WERI-Rb-1 (cell line): ENCODE measurements at regions not wholly inside any gene's neighbourhood (a gene's known extent, or its start where the extent isn't known, plus 50 kb on each side); places are given as distances from the start of the nearest gene placed in this dataset.

Source experiments
- DNase-seq: peaks from one replicate; pipeline ENCODE4 v3.0.0-alpha.2; 2020
- H3K27ac ChIP-seq: fragments of 250-450 bp; sonication (Bioruptor Pico); 2 replicates; pipeline ENCODE4 v1.5.1; 2020; ENCODE audit warnings: mild to moderate bottlenecking, moderate library complexity
- H3K27me3 ChIP-seq: fragments of 250-450 bp; sonication (Bioruptor Pico); 2 replicates; pipeline ENCODE4 v1.5.1; 2021; ENCODE audit warnings: mild to moderate bottlenecking, low read depth, moderate library complexity; ENCODE audit not compliant: insufficient read depth, severe bottlenecking
- H3K36me3 ChIP-seq: fragments of 250-450 bp; sonication (Bioruptor Pico); 2 replicates; pipeline ENCODE4 v1.5.1; 2020; ENCODE audit warnings: mild to moderate bottlenecking, moderate library complexity
- H3K4me3 ChIP-seq: 2 replicates; pipeline ENCODE4 v1.5.1; 2011; ENCODE audit warnings: low read depth, mild to moderate bottlenecking, control low read depth, low read length
- H3K9me3 ChIP-seq: fragments of 250-450 bp; sonication (Bioruptor Pico); 2 replicates; pipeline ENCODE4 v1.5.1; 2021; ENCODE audit warnings: mild to moderate bottlenecking, moderate library complexity; ENCODE audit not compliant: severe bottlenecking
- CTCF ChIP-seq: IDR thresholded peaks from 2 replicates; pipeline ENCODE4 v1.5.1; 2011; ENCODE audit warnings: low read depth, mild to moderate bottlenecking, control low read depth, inconsistent platforms, low read length

- Histone ChIP-seq H3K36me3 (no peaks in the 10 kb centered on the region), H3K4me3 (no peak overlapping the region), H3K9me3 (no peaks in the 10 kb centered on the region), H3K27me3 (peaks cover 54% of the 10 kb centered on the region), H3K27ac (no peak overlapping the region)
- DNase-seq, result no peak
- no peak for TF ChIP-seq CTCF
Observed at GRCh38 chr15:95132774-95133173, 901.4 kb downstream of the MCTP2 start.

GRCh38 chr15:95134431-95135110, 903.2 kb downstream of the MCTP2 start:
- DNase-seq, result no peak
- Histone ChIP-seq H3K27me3 (peaks cover 43% of the 10 kb centered on the region), H3K4me3 (no peak overlapping the region), H3K27ac (no peak overlapping the region), H3K9me3 (no peaks in the 10 kb centered on the region), H3K36me3 (no peaks in the 10 kb centered on the region)
- TF ChIP-seq CTCF, result no peak

- H3K9me3 ChIP-seq, result no peaks in the 10 kb centered on the region
- H3K4me3 ChIP-seq, result no peak overlapping the region
- no peak overlapping the region for H3K27ac ChIP-seq
- TF ChIP-seq CTCF, result no peak
- H3K27me3 ChIP-seq, result peaks cover 30% of the 10 kb centered on the region
- no peak for DNase-seq
- H3K36me3 ChIP-seq, result no peaks in the 10 kb centered on the region
Observed at GRCh38 chr15:95138604-95139270, 907.4 kb downstream of the MCTP2 start.

- DNase-seq, result no peak
Observed at GRCh38 chr15:95141486-95141885, 910.1 kb downstream of the MCTP2 start.

GRCh38 chr15:95142531-95142930, 911.2 kb downstream of the MCTP2 start:
- Histone ChIP-seq H3K36me3 (no peaks in the 10 kb centered on the region), H3K4me3 (no peak overlapping the region), H3K27me3 (peaks cover 45% of the 10 kb centered on the region), H3K9me3 (no peaks in the 10 kb centered on the region), H3K27ac (no peak overlapping the region)
- DNase-seq, result no peak
- no peak for TF ChIP-seq CTCF

More at GRCh38 chr15:95141486-95141885, 910.1 kb downstream of the MCTP2 start:
- Histone ChIP-seq H3K9me3 (no peaks in the 10 kb centered on the region), H3K27ac (no peak overlapping the region), H3K4me3 (no peak overlapping the region), H3K36me3 (no peaks in the 10 kb centered on the region), H3K27me3 (peaks cover 34% of the 10 kb centered on the region)
- TF ChIP-seq CTCF, result no peak

GRCh38 chr15:95146481-95146880, 915.1 kb downstream of the MCTP2 start:
- no peak for TF ChIP-seq CTCF
- DNase-seq, result no peak
- Histone ChIP-seq H3K4me3 (no peak overlapping the region), H3K9me3 (no peaks in the 10 kb centered on the region), H3K27ac (no peak overlapping the region), H3K27me3 (peaks cover 56% of the 10 kb centered on the region), H3K36me3 (no peaks in the 10 kb centered on the region)
